HEK293 (cell line): ENCODE measurements at regions not wholly inside any gene's neighbourhood (a gene's known extent, or its start where the extent isn't known, plus 50 kb on each side); places are given as distances from the start of the nearest gene placed in this dataset.

ENCODE experiments used
- ZNF274 ChIP-seq, 2 experiments: fragments of 200-500 bp in 1 of 2; fragments of 450-650 bp in 1 of 2; sonication (Bioruptor generic) in 1 of 2; formaldehyde crosslinking in 1 of 2; IDR thresholded peaks; 2 replicates each; pipeline versions ENCODE4 v1.5.1 to v1.6.1; 2014 to 2016; ENCODE audit warnings: borderline replicate concordance in 1 of 2, inconsistent platforms in 1 of 2, low read length in 1 of 2, missing biosample characterization in 1 of 2, missing genetic modification characterization in 1 of 2
- ZNF561 ChIP-seq: fragments of 450-650 bp; IDR thresholded peaks from 2 replicates; pipeline ENCODE4 v1.5.1; 2018; ENCODE audit warnings: missing biosample characterization, missing genetic modification characterization, borderline replicate concordance

DNA sequence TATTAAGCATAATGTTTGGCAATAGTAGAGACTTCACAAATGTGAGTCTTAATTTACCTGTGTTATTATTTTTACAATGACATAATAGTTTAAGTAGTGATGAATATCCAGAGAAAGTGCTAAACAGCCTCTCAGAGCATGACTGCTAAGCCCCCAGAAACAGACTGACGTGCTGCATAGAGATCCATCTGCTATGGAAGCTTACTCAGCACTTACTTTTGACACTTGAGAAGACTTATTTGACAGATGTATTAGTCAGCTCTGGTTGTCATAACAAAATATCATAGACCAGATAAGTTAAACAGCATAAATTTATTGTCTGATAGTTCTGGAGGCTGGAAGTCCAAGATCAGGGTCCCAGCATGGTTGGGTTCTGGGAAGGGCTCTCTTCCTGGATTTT, 334.9 kb upstream of the MON1B start:
- TF ChIP-seq ZNF561 (tag by site-specific recombination) = no peak
- TF ChIP-seq ZNF274 (IDR thresholded peaks at IDR 0.05; ENCODE audit: low read length) = no peak
- no peak for TF ChIP-seq ZNF274 (tag by site-specific recombination; IDR thresholded peaks at IDR 0.05; ENCODE audit: borderline replicate concordance)
